Right renal cortex interstitium (tissue), 3 donors: ENCODE measurements at regions not wholly inside any gene's neighbourhood (a gene's known extent, or its start where the extent isn't known, plus 50 kb on each side); places are given as distances from the start of the nearest gene placed in this dataset.

Experiments used
- DNase-seq, 3 donors: peaks; one replicate each; pipeline ENCODE4 v3.0.0-alpha.2; 2013; ENCODE audit warnings: low read depth in 3 of 3, low spot score in 2 of 3

- no peak for DNase-seq
These were observed 319.7 kb downstream of the CXCL12 start for GRCh38 chr10:44064987-44065787.

- no peak for DNase-seq
These were observed 320.6 kb downstream of the CXCL12 start for GRCh38 chr10:44064317-44064716.

- DNase-seq, result no peak
These were observed 321.2 kb downstream of the CXCL12 start for GRCh38 chr10:44063686-44064085.

- DNase-seq, result no peak
These were observed 324.2 kb downstream of the CXCL12 start for GRCh38 chr10:44060719-44061118.

- DNase-seq, result no peak
These were observed 324.7 kb downstream of the CXCL12 start for GRCh38 chr10:44060221-44060620.

GRCh38 chr10:44058259-44058658 is 326.6 kb downstream of the CXCL12 start:
- DNase-seq, result no peak

- no peak for DNase-seq
These were observed 327.7 kb downstream of the CXCL12 start for GRCh38 chr10:44056967-44057805.

GRCh38 chr10:44056206-44056605 is 328.7 kb downstream of the CXCL12 start:
- no peak for DNase-seq

- no peak for DNase-seq
These were observed 330.9 kb downstream of the CXCL12 start for GRCh38 chr10:44054046-44054445.

- DNase-seq, result no peak
These were observed 331.5 kb downstream of the CXCL12 start for GRCh38 chr10:44053391-44053790.

GRCh38 chr10:44051584-44052385 is 333.1 kb downstream of the CXCL12 start:
- no peak for DNase-seq

- no peak for DNase-seq
These were observed 333.8 kb downstream of the CXCL12 start for GRCh38 chr10:44051091-44051490.

GRCh38 chr10:44049301-44050015 is 335.4 kb downstream of the CXCL12 start:
- no peak for DNase-seq

- DNase-seq, result no peak
These were observed 337.5 kb downstream of the CXCL12 start for GRCh38 chr10:44047361-44047760.

- DNase-seq, result no peak
These were observed 338.3 kb downstream of the CXCL12 start for GRCh38 chr10:44046605-44047004.

GRCh38 chr10:44045020-44045419 is 339.9 kb downstream of the CXCL12 start:
- DNase-seq, result no peak

GRCh38 chr10:44044549-44044948 is 340.3 kb downstream of the CXCL12 start:
- DNase-seq, result no peak

GRCh38 chr10:44043646-44044375 is 341.1 kb downstream of the CXCL12 start:
- no peak for DNase-seq

GRCh38 chr10:44042926-44043602 is 341.8 kb downstream of the CXCL12 start:
- DNase-seq, result no peak
